HG02943 (cell line): ENCODE measurements at regions not wholly inside any gene's neighbourhood (a gene's known extent, or its start where the extent isn't known, plus 50 kb on each side); places are given as distances from the start of the nearest gene placed in this dataset.
A peak's percentile ranks its signal among the peaks of the same experiment; 100 is the strongest.

Experiments
- ATAC-seq: cut with Tn5 transposase; IDR thresholded peaks from one replicate; pipeline ENCODE4 v1.9.1; 2021; ENCODE audit warnings: mild to moderate bottlenecking, low read depth, moderate library complexity; ENCODE audit not compliant: unreplicated experiment

DNA sequence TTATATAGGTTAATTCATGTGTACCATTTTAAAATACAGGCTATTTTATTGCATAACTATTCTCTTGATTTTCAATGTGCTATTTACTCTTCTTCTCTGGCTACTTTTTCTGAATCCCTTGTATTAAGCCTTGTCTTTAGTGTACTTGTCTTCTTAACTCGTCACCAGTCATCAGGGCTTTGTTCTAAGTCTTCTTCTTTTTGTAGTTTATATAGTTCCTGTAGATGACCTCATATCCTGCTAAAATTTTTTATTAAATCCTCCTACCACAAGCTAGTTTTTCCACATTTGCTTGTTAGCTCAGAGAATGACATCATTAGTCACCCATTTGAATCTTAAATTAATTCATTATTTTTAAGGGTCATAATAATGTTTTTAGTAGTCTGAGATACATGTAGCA, 1281.9 kb downstream of the KCNT2 start:
- no peak for ATAC-seq

DNA sequence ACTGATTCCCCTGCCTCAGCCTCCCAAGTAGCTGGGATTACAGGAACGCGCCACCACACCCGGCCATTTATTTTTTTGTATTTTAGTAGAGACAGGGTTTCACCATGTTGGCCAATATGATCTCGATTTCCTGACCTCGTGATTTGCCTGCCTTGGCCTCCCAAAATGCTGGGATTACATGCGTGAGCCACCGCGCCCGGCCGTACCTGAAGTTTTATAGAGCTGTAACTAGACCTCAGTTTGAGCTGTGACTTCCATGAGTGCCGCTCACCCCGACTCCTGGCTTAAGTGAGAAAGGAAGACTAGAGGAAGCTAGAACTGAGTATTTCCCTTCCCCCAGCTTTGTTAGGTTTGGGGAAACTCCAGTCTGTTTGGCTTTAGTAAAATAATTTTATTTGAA, 1283.1 kb downstream of the KCNT2 start:
- no peak for ATAC-seq

DNA sequence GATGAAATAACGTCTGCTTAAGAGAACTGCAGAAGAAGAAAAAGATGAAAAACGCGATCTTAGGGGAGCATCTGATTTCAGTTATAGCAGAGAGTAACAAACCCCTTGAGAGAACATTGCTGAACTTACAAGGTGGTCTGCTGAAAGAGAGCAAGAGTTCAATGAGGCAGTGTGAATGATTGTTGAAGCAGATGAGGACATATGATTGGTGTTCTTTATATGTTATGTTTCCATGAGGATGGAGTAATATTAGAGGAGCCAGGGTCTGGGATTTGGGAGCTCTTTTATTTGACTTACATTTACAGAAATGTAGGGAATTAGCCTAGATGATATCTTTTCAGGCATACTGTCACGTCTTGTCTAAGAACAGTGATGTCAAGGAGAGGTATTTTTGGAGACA, 1302.0 kb downstream of the KCNT2 start:
- no peak for ATAC-seq

- no peak for ATAC-seq
Observed at GRCh38 chr1:195294911-195295310, 1313.3 kb downstream of the KCNT2 start.

DNA sequence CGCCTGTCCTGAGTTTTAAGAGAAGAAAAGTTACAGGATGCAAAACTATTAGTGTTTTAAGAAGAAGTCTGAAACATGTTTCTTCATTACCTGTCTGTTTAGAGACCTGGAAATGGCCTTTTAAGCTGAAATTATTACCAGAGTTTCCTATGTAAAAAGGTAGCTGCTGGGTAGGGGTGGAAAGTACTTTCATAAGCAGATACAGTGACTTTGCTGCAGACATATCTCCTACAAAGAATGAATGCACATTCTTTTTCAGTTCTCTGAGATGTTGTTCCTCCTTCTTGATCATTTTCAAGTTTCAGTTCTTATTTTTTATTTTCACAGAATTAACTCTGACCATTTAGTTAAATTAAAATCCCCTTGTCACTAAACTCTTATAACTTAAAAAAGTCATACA, 1329.6 kb downstream of the KCNT2 start:
- no peak for ATAC-seq

- no peak for ATAC-seq
Observed at GRCh38 chr1:195275710-195276109, 1332.5 kb downstream of the KCNT2 start.

- no peak for ATAC-seq
Observed at GRCh38 chr1:195251900-195252299, 1356.3 kb downstream of the KCNT2 start.

DNA sequence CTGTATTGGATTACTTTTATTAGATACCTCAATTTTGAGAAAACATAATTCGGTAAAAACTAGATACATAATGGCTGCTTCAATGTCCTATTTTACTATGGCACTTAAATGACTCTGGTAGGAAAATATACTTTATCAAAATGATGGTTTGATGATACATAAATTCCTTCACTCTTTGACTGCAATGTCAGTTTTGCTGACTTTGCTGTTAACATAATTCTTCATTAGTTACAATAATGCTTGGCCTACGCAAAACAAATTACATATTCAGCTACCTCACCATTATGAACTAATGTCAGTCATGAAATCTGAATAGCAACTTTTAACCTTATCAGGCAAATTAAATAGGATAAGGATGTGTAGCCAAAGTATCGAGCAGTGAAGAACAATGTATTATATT, 1364.7 kb downstream of the KCNT2 start:
- ATAC-seq = no peak

DNA sequence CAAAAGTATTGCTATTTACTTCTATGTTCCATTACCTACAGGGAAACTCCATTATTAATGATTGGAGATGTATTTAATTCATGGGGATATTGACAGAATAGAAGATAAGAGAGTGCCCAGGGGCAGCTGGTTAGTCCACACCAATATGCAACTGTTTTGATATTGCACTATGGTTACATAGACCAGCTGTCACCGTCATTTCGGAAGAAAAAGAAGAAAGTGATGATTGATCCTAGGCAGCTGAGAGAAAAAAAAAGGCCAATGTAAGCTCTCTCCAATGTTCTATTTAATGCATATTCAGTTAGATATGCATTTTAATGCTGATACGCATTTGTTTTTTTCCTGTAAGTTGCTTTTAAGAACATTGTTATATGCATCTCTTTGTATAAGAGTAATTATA, 1367.2 kb downstream of the KCNT2 start:
- no peak for ATAC-seq

- no peak for ATAC-seq
Observed at GRCh38 chr1:195238313-195238712, 1369.9 kb downstream of the KCNT2 start.

GRCh38 chr1:195236991-195237889, 1371.0 kb downstream of the KCNT2 start:
- no peak for ATAC-seq

- ATAC-seq = no peak
Observed at GRCh38 chr1:195218428-195219212, 1389.6 kb downstream of the KCNT2 start.

GRCh38 chr1:195202241-195202640, 1406.0 kb downstream of the KCNT2 start:
- ATAC-seq = no peak

DNA sequence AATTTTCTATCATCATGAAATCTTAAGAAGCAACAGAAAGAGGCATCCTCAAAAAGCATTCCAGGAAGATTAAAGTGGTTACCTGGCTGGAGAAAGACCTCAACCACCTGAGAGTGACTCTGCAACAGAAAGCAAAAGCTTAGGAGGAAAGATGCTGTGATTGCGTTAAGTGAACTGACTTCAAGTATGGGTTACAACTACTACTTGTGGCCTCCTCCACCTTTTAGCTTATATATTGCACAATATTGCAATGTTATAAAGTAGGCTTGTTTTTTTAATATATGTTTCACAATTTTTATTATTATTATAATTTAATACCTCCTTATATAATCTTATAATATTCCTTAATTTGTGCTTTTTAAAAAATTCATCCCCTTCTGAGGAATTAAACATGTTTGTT, 1407.5 kb downstream of the KCNT2 start:
- ATAC-seq = no peak

- no peak for ATAC-seq
Observed at GRCh38 chr1:195197116-195197515, 1411.1 kb downstream of the KCNT2 start.

GRCh38 chr1:195195423-195196057, 1412.7 kb downstream of the KCNT2 start:
- ATAC-seq = peak; percentile 98

- no peak for ATAC-seq
Observed at GRCh38 chr1:195193134-195193533, 1415.1 kb downstream of the KCNT2 start.

DNA sequence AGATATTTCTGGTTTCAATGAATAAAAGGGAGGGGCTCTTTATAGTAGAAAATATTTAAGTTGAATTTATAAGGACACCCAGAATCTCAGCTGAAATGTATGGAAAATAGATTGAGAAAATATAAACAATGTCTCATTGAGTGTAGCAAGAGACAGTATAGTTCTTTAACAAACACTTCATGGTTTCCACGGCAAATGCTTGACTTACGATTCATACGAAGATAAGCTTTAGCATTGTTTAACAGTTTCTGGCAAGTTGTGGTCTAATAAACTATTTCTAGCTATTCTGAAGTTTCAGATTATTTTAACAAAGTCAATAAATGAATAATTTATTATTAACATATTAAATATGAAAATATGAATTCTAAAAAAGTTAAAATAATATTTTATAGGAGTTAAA, 1419.4 kb downstream of the KCNT2 start:
- no peak for ATAC-seq

GRCh38 chr1:195186544-195186943, 1421.7 kb downstream of the KCNT2 start:
- no peak for ATAC-seq

DNA sequence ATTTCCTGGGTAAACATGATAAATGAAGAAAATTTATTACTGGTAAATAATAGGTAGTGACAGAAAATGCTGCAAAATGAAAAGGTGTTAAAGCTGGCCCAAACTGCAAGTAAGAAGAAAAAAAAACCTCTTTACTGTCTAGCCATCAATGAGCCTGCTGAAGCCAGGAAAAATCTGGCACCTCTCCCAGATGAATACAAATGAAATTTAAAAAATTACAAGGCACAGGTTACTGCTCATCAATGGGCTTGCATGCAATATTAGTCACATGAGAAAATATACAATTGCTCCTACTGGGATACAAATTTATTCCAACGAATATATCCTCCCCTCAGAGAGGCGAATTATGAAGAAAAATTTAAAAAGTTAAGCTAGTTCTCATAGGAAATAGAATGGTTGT, 1422.5 kb downstream of the KCNT2 start:
- ATAC-seq = no peak

GRCh38 chr1:195185321-195185720, 1422.9 kb downstream of the KCNT2 start:
- ATAC-seq = no peak
